HG03575 (cell line): ENCODE measurements at regions not wholly inside any gene's neighbourhood (a gene's known extent, or its start where the extent isn't known, plus 50 kb on each side); places are given as distances from the start of the nearest gene placed in this dataset.

Experiments
- ATAC-seq: cut with Tn5 transposase; IDR thresholded peaks from one replicate; pipeline ENCODE4 v1.9.1; 2021; ENCODE audit not compliant: unreplicated experiment, insufficient number of reproducible peaks, low FRiP score; ENCODE audit errors: extremely low read depth

DNA sequence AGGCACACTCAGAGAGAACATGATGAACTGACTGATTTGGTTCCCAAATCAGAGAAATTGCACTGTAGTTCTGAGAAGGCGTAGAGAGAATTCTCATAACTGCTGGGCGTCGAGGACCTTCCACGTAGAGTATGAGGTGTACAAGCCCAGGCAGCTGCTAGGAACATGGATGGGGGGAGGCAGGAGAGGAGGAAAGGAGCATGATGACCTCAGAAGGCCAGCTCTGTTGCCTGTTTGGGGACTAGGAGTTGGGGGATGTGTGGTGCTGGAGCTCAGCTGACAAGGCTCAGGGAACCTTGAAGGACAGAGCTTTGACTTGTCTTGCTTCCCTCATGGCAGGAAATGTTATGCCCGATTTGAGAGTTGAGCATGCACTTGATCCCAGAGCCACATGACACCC, 485.4 kb downstream of the IRX1 start:
- no peak for ATAC-seq

DNA sequence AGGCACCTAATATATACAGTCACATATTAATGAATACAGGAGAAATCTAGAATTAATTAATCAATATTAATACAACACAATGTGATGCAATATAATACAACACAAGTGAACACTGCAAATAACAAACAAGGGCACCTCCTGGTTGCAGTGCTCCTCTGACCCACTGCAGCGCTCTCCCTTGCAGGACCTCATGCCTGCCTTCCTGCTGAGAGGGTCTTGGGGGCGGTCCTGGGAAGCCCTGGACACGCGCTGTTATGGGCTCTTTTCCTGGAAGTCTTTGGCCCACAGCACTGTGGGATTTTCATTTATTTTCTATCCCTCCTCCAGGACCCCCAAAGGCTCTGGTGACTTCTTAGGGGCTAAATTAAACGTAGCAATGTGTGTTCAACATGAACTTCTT, 485.8 kb downstream of the IRX1 start:
- no peak for ATAC-seq

DNA sequence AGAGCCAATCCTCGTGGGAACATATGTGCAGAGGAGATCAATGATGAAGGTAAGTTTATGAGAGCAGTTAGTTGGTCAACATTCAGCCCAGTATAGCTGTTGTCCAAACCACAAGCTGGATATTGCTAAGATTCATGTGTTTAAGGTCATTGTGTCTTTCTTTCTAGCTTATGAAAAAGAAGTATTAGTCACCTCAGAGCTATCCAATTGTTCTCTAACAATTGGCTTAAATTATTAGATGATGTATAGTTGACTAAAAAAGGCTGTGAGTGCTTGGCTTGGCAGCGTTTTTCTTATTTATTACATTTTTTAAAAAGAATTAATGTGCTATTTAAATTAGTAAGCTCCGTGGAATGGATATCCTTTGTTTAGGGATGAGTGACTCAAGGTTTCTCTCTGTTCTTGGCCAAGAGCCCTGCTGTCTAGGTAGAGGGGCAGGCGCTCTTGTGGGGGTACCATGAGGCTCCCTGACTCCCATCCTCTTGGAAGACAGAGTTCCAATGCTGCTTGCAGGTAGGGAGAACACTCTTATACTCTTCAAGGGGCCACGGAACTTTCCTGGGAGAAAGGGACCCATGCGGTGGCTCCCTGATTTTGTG, 487.4 kb downstream of the IRX1 start:
- ATAC-seq, result no peak

DNA sequence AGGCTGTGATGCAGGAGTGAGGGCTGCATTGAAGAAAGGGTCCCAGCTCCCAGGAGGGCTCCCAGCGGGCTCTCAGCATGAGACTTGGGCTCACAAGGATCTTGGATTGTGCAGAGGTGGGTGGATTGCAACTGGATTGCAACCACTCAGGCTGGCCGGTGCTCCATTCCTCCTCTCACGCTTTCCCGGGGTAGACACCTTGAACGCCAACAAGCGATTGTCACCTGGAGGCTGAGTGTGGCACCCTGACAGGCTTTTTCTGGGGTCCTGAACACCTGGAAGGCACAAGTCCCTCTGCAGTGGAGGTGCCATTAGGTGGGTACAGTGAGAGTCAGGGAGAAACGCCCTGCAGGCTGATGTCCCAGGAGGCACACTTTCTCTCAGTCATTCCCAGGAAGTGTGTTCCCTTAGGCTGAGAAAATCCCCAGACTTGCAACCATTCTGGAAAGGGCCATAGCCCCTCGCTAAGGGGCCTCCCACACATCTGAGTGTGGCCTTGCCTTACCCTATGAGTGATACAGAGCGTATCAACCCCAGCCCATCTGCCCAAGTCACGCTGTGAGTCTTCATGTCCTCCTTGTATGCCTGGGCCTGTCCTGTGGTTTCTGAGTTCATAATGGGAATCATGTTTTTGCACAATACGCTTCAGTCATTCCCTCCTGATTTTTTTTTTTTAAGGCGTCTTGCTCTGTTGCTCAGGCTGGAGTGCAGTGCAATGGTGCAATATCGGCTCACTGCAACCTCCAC, 488.1 kb downstream of the IRX1 start:
- ATAC-seq, result no peak

DNA sequence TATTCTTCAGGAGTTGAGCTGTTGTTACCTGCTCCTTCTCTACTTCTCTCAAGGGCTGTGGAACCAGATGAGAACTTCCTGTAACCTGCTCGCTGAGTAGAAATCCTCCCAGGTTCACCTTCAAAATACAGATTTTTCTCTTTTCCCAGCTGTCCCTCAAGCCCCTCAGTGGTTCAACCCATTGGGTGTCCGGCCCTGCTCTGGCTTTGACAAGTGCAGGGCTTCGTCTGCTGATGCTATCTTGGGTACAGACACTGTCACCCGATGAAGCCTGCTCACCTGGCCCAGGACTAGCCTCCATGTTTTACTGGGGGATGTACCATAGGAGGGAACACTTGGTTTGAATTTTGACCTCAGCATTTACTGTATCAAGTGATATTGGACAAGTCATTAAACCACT, 490.4 kb downstream of the IRX1 start:
- no peak for ATAC-seq

DNA sequence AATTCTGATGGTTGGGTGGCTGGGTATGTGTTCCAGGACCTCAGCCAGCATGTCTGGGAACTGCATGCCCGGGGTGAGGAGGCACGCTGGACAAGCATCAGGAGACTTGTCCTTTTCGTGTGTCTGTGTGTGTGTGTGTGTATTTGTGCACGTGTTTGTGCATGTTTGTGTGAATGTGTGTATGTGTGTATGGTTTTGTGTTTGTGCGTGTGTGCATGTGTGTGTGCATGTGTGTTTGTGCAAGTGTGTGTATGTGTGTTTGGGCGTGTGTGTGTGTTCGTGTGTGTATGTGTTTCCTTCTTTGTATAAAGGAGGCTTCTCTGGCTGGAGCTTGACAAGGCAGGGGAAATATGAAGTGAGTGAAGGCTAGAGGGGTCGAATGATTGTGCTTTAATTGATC, 491.5 kb downstream of the IRX1 start:
- ATAC-seq, result no peak

DNA sequence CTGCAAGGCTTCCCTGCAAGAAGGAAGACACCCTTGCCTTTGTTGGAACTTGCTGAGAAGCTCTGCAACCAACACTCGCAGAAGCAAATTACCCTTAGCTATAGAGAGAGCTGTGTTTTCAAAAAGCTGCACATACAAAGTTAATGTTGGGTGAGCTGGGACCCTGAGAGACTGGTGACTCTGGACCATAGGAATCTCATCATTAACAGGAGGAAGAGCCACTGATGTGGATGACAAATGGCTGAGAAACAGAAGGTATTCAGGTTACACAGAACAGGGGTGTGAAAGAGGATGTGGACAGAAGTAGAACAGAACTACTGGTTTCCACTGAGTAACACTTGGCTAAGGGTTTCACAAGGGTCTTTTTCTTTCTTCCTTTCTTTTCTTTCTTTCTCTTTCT, 493.5 kb downstream of the IRX1 start:
- ATAC-seq, result no peak

DNA sequence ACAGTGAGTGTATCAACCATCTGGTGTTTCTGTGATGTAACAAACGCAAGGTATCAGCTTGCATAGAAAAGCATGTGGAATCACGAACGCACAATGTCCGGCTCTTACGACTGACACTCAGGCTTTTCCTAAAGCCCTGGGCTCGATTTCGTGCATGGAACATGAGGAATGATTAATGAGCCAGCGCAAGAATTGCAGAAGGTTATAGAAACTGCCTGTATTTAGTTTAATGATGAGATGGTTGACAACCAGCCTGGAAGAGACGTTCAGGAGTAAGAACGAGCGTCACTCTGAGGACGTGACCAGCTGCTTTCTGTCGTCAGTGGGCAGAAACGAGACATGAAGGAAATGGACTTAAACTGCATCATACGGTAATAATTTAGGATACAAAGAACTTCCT, 497.6 kb downstream of the IRX1 start:
- ATAC-seq, result no peak

DNA sequence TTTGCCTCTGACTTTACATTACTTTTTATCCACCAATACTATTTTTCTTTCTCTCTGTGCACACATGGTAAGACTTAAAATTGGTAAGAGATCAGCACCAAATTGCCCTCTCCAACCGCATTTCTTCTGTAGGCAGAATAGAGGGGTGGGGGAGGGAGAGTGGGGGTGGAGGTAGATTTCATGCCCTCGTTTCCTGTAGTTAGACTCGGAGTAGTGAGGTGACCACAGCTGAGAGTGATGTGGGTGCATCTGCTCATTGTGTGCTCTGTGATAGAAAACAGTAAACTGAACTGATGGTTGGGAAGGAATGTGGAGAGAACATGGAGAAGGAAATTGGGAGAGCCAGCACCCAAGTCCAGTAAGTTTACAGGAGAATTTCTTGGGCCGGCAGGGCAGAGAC, 498.3 kb downstream of the IRX1 start:
- ATAC-seq, result no peak

DNA sequence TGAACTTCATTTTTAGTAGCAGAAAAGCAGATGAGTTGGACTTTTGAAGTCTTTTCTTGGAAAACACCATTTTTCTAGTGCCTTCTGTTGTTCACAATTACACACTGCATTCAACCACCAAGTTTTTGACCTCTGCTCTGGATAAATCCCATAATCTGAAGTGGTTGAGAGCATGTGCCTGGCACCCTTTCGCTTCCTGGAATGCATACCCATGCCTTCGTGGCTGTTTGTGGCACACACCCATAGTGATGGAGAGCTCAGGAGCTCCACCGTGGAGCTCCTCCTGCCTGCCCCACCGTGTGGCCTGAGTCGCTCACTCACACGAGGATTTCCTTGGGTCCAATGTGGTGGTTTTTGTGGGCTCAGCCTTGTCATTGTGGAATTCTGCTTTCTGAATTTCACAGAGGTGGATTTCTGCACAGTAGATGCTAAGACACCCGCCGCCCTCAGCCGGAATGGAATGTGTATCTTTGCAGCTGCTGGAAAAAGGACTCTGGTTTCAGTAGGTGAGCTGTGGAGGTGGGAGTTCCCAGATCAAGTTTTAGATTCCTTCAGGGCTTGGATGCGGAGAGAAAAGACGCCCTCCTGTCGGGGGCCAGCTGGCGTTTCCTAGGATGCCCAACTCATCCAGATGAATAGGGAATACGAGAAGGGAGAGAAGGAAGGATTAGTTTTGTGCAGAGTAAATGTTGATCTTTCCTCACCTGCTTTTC, 500.4 kb downstream of the IRX1 start:
- no peak for ATAC-seq

DNA sequence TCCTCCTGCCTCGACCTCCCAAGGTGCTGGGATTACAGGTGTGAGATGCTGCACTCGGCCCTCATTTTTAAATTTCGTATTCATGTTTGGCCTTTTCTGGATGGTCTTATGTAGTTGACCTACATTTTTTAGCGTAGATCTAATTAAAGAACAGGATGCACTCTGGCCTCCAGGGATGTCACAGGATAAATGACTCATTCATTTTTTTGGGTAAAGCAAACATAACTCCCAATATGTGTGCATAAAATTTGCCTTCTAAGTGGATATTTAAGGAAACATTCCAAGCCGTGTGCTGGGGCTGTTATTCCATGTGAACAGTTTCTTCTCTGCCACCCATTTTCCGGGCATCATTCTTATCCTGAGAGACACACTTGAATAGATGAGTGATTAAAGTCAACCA, 501.6 kb downstream of the IRX1 start:
- no peak for ATAC-seq

DNA sequence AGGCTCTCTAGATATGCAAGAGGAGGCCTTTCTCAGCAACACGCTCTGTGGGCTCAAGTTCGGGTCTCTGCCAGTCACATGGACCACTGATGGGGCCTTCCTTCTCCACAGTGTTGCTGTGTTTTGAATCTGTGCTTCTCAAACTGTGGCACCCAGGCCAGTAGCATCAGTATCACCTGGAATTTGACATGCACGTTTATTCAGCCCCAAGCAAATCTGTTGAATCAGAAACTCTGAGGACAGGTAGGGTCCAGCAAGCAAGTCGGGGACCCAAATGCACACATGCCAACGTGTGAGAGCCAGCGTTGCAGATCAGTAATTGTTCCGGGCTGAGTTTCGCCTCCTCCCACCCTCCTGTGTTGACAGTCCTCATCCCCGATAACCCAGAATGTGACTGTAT, 502.6 kb downstream of the IRX1 start:
- ATAC-seq, result no peak

DNA sequence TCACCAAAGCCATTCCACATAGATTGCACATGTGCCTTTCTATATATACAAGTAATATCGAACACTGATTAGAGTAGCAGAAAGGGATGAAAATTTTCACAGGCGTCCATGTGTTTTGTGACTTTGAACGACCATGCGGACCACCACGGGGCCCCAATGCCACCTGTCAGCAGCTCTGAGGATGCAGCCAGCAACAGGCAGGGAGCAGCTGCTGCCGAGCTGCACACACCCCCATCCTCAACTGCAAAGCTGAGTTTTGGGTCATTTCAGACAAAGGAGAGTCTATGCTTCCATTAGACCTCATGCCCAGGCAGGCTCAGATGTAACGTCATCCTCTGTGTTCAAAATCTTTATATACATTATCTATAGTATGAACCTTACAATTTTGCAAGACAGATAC, 503.8 kb downstream of the IRX1 start:
- no peak for ATAC-seq

DNA sequence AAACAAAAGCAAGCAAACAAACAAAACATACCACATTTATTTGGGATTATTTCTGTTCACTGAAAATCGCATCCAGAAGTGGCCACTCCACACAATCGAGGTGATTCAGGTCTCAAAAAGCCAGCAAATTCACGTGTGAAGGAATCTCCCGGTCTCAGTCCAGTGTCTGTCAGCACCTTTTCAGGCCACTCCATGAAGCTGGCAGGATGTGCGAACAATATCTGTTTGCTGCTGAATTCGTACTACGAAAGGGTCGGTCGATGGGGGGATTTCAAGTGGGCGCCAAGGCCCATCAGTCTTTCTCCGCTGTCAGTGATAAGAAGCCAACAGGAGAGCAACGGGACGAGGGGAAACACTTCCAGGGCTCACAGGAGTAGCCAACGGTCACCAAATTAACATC, 505.1 kb downstream of the IRX1 start:
- ATAC-seq, result no peak

DNA sequence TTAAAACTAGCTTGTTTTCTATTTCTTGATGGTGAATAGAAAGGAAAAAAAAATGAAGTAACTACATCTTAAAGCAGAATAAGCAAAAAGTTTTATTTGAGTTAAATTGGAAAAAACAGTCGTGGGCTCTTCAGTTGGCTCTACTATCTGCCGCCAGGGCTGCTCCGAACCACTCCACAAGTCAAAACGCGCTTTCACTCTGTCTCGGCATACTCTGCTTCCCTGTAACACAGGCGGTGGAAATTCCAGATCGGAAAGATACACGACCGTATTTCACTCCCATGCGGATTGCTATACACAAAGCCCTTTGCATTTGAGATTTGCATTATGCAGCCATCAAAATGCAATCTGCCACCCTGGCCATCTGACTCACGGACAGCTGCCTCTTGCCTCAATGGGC, 505.6 kb downstream of the IRX1 start:
- no peak for ATAC-seq

DNA sequence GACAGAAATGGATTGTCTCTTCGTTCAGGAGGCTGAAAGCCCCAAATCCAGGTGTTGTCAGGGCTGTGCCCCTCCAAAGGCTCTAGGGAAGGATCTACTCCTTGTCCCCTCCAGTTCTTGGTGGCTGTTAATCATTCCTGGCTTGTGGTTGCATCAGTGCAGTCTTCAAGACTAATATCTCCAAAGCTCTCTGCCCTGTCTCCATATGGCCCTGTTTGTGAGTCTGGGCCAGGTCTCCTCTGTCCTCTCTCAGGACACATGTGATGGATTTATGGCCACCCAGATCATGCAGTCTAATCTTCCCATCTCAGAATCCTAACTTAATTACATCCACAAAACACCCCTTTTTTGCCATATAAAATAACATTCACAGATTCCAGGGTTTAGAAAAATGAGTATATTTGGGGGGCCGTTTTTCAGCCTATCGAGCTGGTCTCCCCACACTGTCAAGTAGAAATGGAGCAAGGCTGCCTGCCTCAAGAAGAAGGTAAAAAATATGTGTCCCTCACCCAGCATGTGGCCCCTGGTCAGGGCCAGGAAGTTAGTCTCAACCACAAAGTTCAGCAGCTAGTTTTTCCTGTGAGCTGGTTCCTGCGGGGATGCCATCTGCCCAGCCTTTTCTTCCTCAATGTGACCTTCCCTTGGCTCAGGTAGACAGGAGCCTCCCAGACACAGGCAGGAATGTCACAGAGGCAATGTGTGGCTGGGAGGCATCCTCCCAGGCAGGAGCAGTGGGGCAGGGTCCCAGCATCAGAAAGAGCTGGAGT, 509.4 kb downstream of the IRX1 start:
- no peak for ATAC-seq

DNA sequence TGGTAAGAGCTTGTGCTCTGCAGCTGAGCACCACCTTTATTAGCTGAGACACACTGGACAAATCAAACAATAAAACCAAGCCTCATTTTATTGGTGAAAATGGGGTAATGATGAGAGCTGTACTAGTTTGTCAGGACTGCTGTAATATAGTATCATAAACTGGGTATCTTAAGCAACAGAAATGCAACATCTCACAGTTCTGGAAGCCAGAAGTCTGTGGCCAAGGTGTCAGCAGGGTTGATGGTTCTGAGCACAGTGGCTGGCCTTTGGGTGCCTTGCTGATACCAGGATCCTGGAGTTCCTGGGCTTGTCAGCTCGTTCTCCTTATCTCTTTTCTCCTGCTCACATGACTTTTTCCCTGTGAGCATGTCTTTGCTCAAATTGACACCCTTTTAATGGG, 513.1 kb downstream of the IRX1 start:
- no peak for ATAC-seq

DNA sequence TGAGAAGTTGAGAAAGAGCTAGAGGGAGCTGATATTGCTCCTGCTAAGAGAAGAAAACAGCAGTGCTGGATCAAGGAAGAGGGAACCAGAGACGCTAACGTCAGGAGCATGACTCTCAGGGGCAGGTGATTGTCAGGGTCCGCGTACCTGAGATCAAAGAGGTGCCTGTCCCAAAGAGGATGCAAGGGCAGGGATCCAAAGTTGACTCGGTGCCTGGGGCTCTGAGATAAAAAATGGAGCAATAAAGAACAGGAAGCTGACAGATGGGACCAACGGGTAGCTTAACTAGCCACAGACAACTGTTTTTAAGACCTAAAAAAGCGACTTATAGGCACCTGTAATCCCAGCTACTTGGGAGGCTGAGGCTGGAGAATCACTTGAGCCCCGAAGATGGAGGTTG, 517.8 kb downstream of the IRX1 start:
- ATAC-seq, result no peak

DNA sequence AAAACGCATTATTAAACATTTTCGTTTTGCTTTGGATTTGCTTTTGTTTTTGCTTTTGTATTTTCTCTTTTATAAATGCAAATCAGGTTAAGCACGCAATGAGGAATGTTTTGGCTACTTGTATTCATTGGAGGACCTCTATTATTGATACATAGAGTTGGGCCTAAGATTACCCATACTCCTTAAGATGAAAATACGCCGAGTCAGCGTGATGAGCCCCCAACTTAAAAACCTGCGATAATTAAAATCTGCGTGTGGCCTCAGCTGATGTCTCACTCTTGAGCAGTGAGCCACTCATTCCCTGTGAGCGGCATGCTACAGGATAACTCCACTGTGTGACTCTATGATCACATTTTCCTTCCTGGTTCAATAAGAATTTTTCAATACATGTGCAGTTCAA, 518.3 kb downstream of the IRX1 start:
- ATAC-seq, result no peak

DNA sequence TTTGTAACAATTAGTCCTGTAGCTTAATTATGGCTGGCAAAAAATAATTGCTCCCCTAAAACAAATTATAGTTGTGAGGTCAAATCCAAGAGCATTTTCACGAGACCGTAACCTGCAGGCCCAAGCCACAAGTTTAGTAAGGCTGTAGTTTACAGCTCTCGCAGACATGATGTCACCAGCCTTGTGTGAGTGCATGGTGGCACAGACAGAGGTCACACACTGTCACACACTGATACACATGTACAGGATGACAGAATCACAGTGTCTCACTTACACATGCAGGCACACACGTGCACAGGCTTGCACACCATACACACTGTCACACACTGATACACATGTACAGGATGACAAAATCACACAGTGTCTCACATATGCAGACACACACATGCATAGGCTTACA, 518.8 kb downstream of the IRX1 start:
- no peak for ATAC-seq
